Activated CD8-positive, alpha-beta memory T cell treated with anti-CD3 and anti-CD28 coated beads for 1 hour (primary cell): ENCODE measurements at regions not wholly inside any gene's neighbourhood (a gene's known extent, or its start where the extent isn't known, plus 50 kb on each side); places are given as distances from the start of the nearest gene placed in this dataset.

Experiments used
- DNase-seq, 2 donors: peaks; one replicate each; pipeline ENCODE4 v3.0.0-alpha.2; 2020; ENCODE audit warnings: low read depth in 1 of 2; ENCODE audit errors: extremely low read depth in 1 of 2

GRCh38 chr15:94021621-94022320 lies 209.6 kb upstream of the MCTP2 start:
- DNase-seq, result no peak

GRCh38 chr15:94019062-94019461 lies 212.3 kb upstream of the MCTP2 start:
- DNase-seq, result no peak

GRCh38 chr15:94015324-94015723 lies 216.0 kb upstream of the MCTP2 start:
- no peak for DNase-seq

- DNase-seq, result no peak
These were observed 223.0 kb upstream of the MCTP2 start for GRCh38 chr15:94008104-94009074.

GRCh38 chr15:94004697-94005096 lies 226.7 kb upstream of the MCTP2 start:
- DNase-seq, result no peak

- DNase-seq, result no peak
These were observed 229.3 kb upstream of the MCTP2 start for GRCh38 chr15:94002041-94002440.

- DNase-seq, result no peak
These were observed 230.0 kb upstream of the MCTP2 start for GRCh38 chr15:94001255-94001801.

- no peak for DNase-seq
These were observed 230.8 kb upstream of the MCTP2 start for GRCh38 chr15:94000606-94001005.

- DNase-seq, result no peak
These were observed 234.2 kb upstream of the MCTP2 start for GRCh38 chr15:93997071-93997658.

GRCh38 chr15:93989440-93989998 lies 241.8 kb upstream of the MCTP2 start:
- DNase-seq, result no peak

- no peak for DNase-seq
These were observed 244.3 kb upstream of the MCTP2 start for GRCh38 chr15:93987068-93987467.

- DNase-seq, result no peak
These were observed 244.9 kb upstream of the MCTP2 start for GRCh38 chr15:93986400-93986984.

GRCh38 chr15:93985925-93986324 lies 245.4 kb upstream of the MCTP2 start:
- no peak for DNase-seq

- no peak for DNase-seq
These were observed 246.2 kb upstream of the MCTP2 start for GRCh38 chr15:93985176-93985575.

- no peak for DNase-seq
These were observed 247.8 kb upstream of the MCTP2 start for GRCh38 chr15:93983526-93983925.

- no peak for DNase-seq
These were observed 249.1 kb upstream of the MCTP2 start for GRCh38 chr15:93982226-93982727.

GRCh38 chr15:93981706-93982105 lies 249.7 kb upstream of the MCTP2 start:
- no peak for DNase-seq

- DNase-seq, result no peak
These were observed 251.0 kb upstream of the MCTP2 start for GRCh38 chr15:93980261-93980911.

GRCh38 chr15:93974804-93975481 lies 256.4 kb upstream of the MCTP2 start:
- no peak for DNase-seq
